ENCODE measurements at regions not wholly inside any gene's neighbourhood (a gene's known extent, or its start where the extent isn't known, plus 50 kb on each side); places are given as distances from the start of the nearest gene placed in this dataset.

- no peaks in the 10 kb centered on the region for H3K4me1 Mint-ChIP-seq
- H3K4me3 Mint-ChIP-seq: no peak overlapping the region
Measured at GRCh38 chr7:85528581-85528980, 341.7 kb upstream of the SEMA3D start.

GRCh38 chr7:85525676-85526075, 338.8 kb upstream of the SEMA3D start:
- no peaks in the 10 kb centered on the region for H3K36me3 Mint-ChIP-seq
- no peak for DNase-seq
- no peaks in the 10 kb centered on the region for H3K4me1 Mint-ChIP-seq
- peaks cover 4 to 49% (median 13%) of the 10 kb centered on the region in 6 donors for H3K9me3 Mint-ChIP-seq
- H3K27ac Mint-ChIP-seq: no peak overlapping the region
- no peaks in the 10 kb centered on the region for H3K27me3 Mint-ChIP-seq (ENCODE audit: low read depth in 3 of 3)
- no peak overlapping the region for H3K4me3 Mint-ChIP-seq

More at GRCh38 chr7:85528581-85528980, 341.7 kb upstream of the SEMA3D start:
- Mint-ChIP-seq H3K36me3 (no peaks in the 10 kb centered on the region), H3K9me3 (peaks cover 5 to 32% (median 10%) of the 10 kb centered on the region in 6 donors), H3K27ac (no peak overlapping the region), H3K27me3 (ENCODE audit: low read depth in 3 of 3) (peaks cover 0 to 2% (median 0%) of the 10 kb centered on the region in 3 donors)
- DNase-seq: no peak

- H3K4me3 Mint-ChIP-seq: no peak overlapping the region
- H3K36me3 Mint-ChIP-seq: peaks cover 0 to 3% (median 0%) of the 10 kb centered on the region in 3 donors
- no peaks in the 10 kb centered on the region for H3K4me1 Mint-ChIP-seq
- no peaks in the 10 kb centered on the region for H3K27me3 Mint-ChIP-seq (ENCODE audit: low read depth in 3 of 3)
- peaks cover 0 to 31% (median 11%) of the 10 kb centered on the region in 6 donors for H3K9me3 Mint-ChIP-seq
- H3K27ac Mint-ChIP-seq: no peak overlapping the region
- no peak for DNase-seq
Measured at GRCh38 chr7:85522070-85522469, 335.2 kb upstream of the SEMA3D start.

DNA sequence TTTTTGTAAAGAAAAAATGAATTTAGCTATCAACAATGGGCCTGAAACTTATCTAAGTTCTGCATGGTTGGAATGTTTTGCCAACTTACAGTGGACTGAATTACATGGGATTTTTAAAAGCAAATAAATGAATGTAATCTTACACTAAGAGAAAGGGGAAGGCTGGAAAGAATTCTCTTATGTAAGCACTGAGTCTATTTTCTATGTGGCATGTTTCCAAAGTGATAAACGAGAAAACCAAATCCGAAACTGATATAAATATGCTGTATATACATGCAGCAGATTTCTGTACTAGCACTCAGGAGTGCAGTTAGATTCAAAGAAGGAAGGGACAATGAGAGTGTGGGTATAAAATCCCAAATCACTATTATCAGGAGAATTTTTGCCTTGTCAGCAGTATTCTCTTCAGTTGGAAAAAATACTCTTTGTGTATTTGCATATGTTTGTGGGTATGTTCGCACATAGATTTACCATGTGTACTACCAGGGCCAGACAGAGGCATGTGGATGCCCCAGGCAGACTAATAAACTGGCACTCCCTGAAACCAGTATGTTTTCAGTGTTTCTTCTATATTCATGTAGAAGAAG, 334.3 kb upstream of the SEMA3D start:
- Mint-ChIP-seq H3K27me3 (ENCODE audit: low read depth in 3 of 3) (no peaks in the 10 kb centered on the region), H3K27ac (no peak overlapping the region), H3K4me1 (no peaks in the 10 kb centered on the region), H3K4me3 (no peak overlapping the region), H3K36me3 (peaks cover 0 to 3% (median 0%) of the 10 kb centered on the region in 3 donors), H3K9me3 (peaks cover 3 to 38% (median 12%) of the 10 kb centered on the region in 6 donors)
- DNase-seq: no peak

DNA sequence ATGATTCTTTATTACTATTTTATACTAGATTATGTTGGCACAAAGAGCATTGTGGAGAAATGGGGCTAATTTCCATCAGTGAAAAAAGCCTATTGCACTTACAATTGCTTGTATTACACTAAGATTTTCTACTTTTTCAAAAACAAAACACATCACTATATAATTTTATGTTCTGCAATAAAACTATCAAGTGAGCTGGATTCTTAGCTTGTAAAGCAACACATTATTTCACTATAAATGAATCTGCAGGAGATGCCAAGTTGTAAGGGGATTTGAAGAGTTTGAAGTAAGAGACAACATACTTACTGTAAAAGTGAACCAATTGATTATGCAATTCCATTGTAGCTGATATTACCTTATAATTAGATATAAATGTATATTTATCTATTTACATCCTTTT, 333.3 kb upstream of the SEMA3D start:
- H3K4me3 Mint-ChIP-seq: no peak overlapping the region
- peaks cover 5 to 48% (median 13%) of the 10 kb centered on the region in 6 donors for H3K9me3 Mint-ChIP-seq
- H3K4me1 Mint-ChIP-seq: no peaks in the 10 kb centered on the region
- no peaks in the 10 kb centered on the region for H3K27me3 Mint-ChIP-seq (ENCODE audit: low read depth in 3 of 3)
- peaks cover 0 to 3% (median 0%) of the 10 kb centered on the region in 3 donors for H3K36me3 Mint-ChIP-seq
- no peak for DNase-seq
- H3K27ac Mint-ChIP-seq: no peak overlapping the region

GRCh38 chr7:85516675-85517074, 329.8 kb upstream of the SEMA3D start:
- no peak overlapping the region for H3K27ac Mint-ChIP-seq

GRCh38 chr7:85512790-85513189, 325.9 kb upstream of the SEMA3D start:
- Mint-ChIP-seq H3K4me1 (no peaks in the 10 kb centered on the region), H3K36me3 (peaks cover 0 to 3% (median 0%) of the 10 kb centered on the region in 3 donors), H3K27me3 (ENCODE audit: low read depth in 3 of 3) (no peaks in the 10 kb centered on the region), H3K27ac (no peak overlapping the region), H3K9me3 (peaks cover 11 to 64% (median 23%) of the 10 kb centered on the region in 6 donors), H3K4me3 (no peak overlapping the region)
- no peak for DNase-seq

More at GRCh38 chr7:85516675-85517074, 329.8 kb upstream of the SEMA3D start:
- Mint-ChIP-seq H3K27me3 (ENCODE audit: low read depth in 3 of 3) (no peaks in the 10 kb centered on the region), H3K4me1 (no peaks in the 10 kb centered on the region), H3K4me3 (no peak overlapping the region), H3K36me3 (peaks cover 0 to 3% (median 0%) of the 10 kb centered on the region in 3 donors), H3K9me3 (peaks cover 13 to 57% (median 20%) of the 10 kb centered on the region in 6 donors)
- no peak for DNase-seq

DNA sequence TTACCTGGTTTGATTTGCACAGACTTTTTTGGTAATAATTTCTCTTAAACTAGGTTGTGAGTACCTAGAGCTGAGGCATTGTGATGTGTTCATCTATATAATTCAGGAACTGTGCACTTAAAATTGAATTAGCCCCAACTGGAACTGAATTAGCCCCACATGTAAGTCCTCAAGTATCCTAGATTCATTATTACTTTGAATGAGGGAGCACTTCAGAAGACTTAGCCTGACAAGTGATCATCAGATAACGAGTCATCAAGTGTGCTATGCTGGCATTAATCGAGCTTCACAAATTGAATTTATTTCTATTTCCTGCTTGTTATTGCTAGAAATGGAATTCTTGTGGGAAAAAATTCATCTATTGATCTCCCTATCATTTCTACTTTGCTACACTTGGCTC, 323.4 kb upstream of the SEMA3D start:
- Mint-ChIP-seq H3K27ac (no peak overlapping the region), H3K27me3 (ENCODE audit: low read depth in 3 of 3) (no peaks in the 10 kb centered on the region), H3K4me3 (no peak overlapping the region), H3K36me3 (peaks cover 0 to 3% (median 0%) of the 10 kb centered on the region in 3 donors), H3K4me1 (no peaks in the 10 kb centered on the region), H3K9me3 (peaks cover 10 to 58% (median 20%) of the 10 kb centered on the region in 6 donors)
- no peak for DNase-seq

DNA sequence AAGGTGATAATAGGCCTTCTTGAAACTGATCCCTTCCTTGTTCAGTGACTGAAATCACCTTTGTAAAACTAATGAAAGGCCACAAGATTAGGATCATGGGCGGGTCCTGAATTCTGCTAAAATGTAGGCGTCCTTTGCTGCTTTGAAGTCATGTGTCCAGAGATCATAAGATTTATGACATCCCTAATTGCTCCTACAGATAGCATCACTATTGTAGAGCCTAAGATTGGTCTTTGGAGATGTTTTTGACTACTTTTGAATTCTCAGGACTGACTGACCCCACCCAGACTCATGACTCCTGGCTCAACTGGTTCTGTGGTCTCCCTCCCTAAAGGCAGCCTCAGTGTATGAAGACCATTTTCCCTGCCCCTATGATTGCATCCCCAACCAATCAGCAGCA, 322.6 kb upstream of the SEMA3D start:
- peaks cover 7 to 57% (median 13%) of the 10 kb centered on the region in 6 donors for H3K9me3 Mint-ChIP-seq
- H3K4me1 Mint-ChIP-seq: no peaks in the 10 kb centered on the region
- H3K27me3 Mint-ChIP-seq (ENCODE audit: low read depth in 3 of 3): no peaks in the 10 kb centered on the region
- no peak for DNase-seq
- no peak overlapping the region for H3K27ac Mint-ChIP-seq
- peaks cover 0 to 3% (median 0%) of the 10 kb centered on the region in 3 donors for H3K36me3 Mint-ChIP-seq
- H3K4me3 Mint-ChIP-seq: no peak overlapping the region

DNA sequence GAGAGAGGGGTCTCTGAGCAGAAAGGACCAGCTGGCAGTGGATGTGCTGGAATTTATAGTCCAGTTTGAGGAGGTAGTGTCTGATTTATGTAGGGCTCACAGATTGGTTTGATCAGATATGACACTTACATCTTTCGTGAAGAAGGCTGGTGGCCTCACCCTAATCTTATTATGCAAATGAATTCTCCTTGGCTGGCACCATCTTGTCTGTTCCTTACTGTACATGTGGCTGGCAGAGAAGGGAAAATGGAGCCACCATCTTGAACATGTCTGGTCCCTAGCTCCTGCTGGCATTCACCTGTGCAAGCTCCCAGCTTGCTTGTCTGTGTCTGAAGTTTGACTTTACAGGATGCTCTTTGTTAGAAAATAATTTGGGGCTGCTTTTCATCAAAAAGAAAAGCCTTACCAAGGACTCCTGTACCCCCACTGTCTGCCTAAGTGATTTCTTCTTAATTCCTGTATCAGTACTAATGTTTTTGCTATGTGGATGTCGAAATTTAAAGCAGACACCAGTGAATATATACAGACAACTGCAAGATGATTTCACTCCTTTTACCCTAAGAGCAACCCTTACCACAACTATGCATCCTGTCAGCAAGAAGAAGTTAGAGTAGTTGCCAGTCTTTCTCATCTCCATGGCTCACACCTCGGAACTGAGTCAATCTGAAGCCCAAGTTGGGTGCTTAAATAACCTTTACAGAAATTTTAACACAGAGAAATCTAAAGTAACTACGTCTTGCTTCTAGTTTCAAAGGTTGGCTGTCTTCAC, 322.0 kb upstream of the SEMA3D start:
- Mint-ChIP-seq H3K36me3 (peaks cover 0 to 3% (median 0%) of the 10 kb centered on the region in 3 donors), H3K27ac (no peak overlapping the region), H3K4me3 (no peak overlapping the region), H3K4me1 (no peaks in the 10 kb centered on the region), H3K27me3 (ENCODE audit: low read depth in 3 of 3) (no peaks in the 10 kb centered on the region), H3K9me3 (peaks cover 5 to 57% (median 11%) of the 10 kb centered on the region in 6 donors)
- no peak for DNase-seq

DNA sequence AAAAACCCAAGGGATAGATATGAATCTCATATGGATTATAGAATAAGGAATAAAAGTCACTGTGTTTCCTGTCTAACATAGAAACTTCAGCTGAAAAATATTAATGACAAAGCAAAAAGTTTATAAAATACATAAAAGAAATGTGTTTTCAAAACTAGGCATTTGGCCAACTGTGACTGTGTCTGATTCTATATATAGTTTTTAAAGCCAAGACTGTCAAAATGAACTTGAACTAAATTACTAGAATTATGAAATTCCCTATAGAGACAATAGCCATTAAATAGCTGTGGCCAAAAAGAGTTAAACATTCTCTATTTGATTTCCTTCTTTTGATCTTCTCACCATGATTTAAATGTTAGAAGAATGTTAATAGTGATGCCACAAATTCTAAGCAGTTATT, 311.2 kb upstream of the SEMA3D start:
- Mint-ChIP-seq H3K4me1 (no peaks in the 10 kb centered on the region), H3K9me3 (peaks cover 6 to 32% (median 20%) of the 10 kb centered on the region in 6 donors), H3K27ac (no peak overlapping the region), H3K4me3 (no peak overlapping the region), H3K36me3 (no peaks in the 10 kb centered on the region), H3K27me3 (ENCODE audit: low read depth in 3 of 3) (no peaks in the 10 kb centered on the region)
- DNase-seq: no peak

DNA sequence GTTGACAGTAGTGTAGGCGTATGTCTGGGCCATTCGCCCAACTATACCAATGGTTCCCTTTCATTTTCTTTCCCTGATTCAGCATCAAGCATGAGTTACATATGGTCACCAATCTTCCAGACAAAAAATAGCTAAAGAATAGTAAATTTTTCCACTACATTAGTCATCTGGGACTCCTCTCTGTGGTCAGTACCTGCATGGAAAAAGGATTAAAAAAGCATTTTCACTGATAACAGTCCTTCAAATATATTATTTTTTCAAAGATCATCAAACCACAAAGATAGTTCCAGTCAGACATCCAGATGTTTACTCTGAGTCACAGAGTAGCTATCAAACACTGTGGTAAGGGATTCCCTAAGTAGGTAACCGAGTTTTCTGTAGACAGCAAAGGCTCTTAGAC, 302.6 kb upstream of the SEMA3D start:
- H3K27me3 Mint-ChIP-seq (ENCODE audit: low read depth in 3 of 3): peaks cover 0 to 2% (median 0%) of the 10 kb centered on the region in 3 donors
- DNase-seq: no peak
- H3K36me3 Mint-ChIP-seq: no peaks in the 10 kb centered on the region
- H3K9me3 Mint-ChIP-seq: peaks cover 4 to 34% (median 16%) of the 10 kb centered on the region in 6 donors
- no peaks in the 10 kb centered on the region for H3K4me1 Mint-ChIP-seq
- no peak overlapping the region for H3K4me3 Mint-ChIP-seq
- no peak overlapping the region for H3K27ac Mint-ChIP-seq

DNA sequence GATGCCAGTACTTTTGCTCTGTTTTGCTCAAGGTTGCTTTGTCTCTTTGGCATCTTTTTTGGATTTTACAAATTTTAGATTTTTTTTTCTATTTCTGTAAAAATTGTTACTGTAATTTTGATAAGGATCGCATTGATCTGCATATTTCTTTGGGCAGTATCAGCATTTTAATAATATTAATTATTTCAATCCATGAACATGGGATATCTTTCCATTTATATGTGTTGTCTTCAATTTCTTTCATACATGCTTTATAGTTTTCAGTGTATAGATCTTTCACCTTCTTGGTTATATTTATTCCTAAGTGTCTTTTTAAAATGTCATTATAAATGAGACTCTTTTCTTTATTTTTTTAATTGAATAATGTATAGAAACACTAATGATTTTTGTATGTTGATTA, 301.6 kb upstream of the SEMA3D start:
- peaks cover 4 to 30% (median 12%) of the 10 kb centered on the region in 6 donors for H3K9me3 Mint-ChIP-seq
- H3K36me3 Mint-ChIP-seq: no peaks in the 10 kb centered on the region
- H3K4me1 Mint-ChIP-seq: no peaks in the 10 kb centered on the region
- no peak for DNase-seq
- H3K27ac Mint-ChIP-seq: no peak overlapping the region
- H3K4me3 Mint-ChIP-seq: no peak overlapping the region
- H3K27me3 Mint-ChIP-seq (ENCODE audit: low read depth in 3 of 3): peaks cover 0 to 2% (median 0%) of the 10 kb centered on the region in 3 donors

- Mint-ChIP-seq H3K36me3 (no peaks in the 10 kb centered on the region), H3K4me3 (no peak overlapping the region), H3K27ac (no peak overlapping the region), H3K27me3 (ENCODE audit: low read depth in 3 of 3) (peaks cover 0 to 4% (median 0%) of the 10 kb centered on the region in 3 donors), H3K4me1 (no peaks in the 10 kb centered on the region), H3K9me3 (peaks cover 2 to 20% (median 7%) of the 10 kb centered on the region in 6 donors)
- no peak for DNase-seq
Measured at GRCh38 chr7:85483177-85483576, 296.3 kb upstream of the SEMA3D start.

Measured in immature natural killer cell (primary cell).